ENCODE measurements at regions not wholly inside any gene's neighbourhood (a gene's known extent, or its start where the extent isn't known, plus 50 kb on each side); places are given as distances from the start of the nearest gene placed in this dataset.

DNA sequence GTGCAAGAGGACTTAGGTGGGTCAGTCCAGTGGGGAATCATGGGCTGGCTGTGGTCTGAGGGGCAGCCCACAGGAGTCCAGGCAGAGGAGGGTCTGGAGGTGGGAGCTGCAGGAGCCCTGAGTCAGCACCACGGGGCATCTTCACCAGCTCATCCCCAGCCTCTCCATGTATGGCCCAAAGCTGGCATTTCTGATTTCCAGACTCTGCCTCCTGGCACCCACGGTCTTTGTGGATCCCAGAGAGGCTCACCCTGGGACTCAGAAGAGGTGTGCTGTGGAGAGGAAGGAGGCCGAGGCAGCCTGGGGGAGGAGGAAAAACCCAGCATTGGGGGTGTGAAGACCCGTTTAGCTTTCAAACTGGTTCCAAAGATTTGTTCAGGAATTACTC, 64.5 kb upstream of the KLF13 start:
- ATAC-seq (no peak), DNase-seq (ENCODE audit: low spot score in 2 of 2) (peak in 1 of 2 donors; percentile 49)
- Mint-ChIP-seq H3K9me3 (peaks cover 3 to 4% of the 10 kb centered on the region in 2 donors), H3K27ac (no peak overlapping the region), H3K36me3 (no peaks in the 10 kb centered on the region)

GRCh38 chr15:31262901-31263671, 63.5 kb upstream of the KLF13 start:
- no peaks in the 10 kb centered on the region for H3K36me3 Mint-ChIP-seq
- H3K9me3 Mint-ChIP-seq: peaks cover under 1% of the 10 kb centered on the region in 2 donors
- peak in 1 of 2 donors; percentile 50 for DNase-seq (ENCODE audit: low spot score in 2 of 2)
- peak in 1 of 2 donors; percentile 11 for ATAC-seq
- H3K27ac Mint-ChIP-seq: peak overlapping the region in 1 of 2 donors; percentile 82

GRCh38 chr15:31263751-31264558, 62.7 kb upstream of the KLF13 start:
- Mint-ChIP-seq H3K36me3 (no peaks in the 10 kb centered on the region), H3K9me3 (no peaks in the 10 kb centered on the region), H3K27ac (peak overlapping the region; percentile 82 to 94)
- ATAC-seq (peak; percentile 61 to 77), DNase-seq (ENCODE audit: low spot score in 2 of 2) (peak; percentile 74 to 88)

- Mint-ChIP-seq H3K27ac (peak overlapping the region; percentile 24 to 82), H3K36me3 (no peaks in the 10 kb centered on the region), H3K9me3 (no peaks in the 10 kb centered on the region)
- ATAC-seq: no peak
- no peak for DNase-seq (ENCODE audit: low spot score in 2 of 2)
Measured at GRCh38 chr15:31264559-31265089, 62.0 kb upstream of the KLF13 start.

DNA sequence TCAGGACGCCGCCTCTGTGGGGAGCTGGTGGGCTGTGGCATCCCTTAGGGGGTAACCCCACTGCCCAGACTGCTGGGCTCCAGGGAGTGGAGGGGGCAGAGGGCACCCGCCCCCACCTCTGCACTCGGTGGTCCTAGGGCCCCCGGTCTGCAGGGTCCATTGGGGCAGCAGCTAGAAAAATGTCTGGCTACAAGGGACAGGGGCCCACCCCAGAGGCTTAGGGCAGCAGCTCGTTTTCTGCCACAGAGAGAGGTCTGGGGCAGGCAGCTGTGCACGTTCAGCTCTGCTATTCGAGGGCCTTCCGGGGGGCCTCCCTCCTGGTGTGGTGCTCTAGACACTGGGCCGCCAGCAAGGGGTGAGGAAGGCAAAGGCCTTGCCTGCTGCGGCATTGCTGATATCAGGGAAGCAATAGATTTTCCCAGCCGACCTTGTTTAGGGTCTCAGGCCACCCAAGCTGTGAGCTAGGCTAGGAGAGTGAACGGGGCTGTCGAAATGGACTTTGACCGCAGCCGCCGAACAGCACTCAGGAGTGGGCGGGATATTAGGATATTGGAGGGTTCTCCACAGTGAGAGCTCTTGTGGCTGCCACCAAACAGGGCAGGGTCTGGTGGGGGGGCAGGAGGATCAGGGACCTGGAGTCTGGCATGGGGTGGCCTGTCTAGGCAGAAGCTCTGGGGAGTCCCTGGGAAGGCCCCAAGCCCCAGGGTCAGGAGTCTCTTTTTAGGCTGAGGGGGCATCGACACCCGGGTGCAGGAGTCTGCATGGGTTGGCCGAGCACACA, 61.4 kb upstream of the KLF13 start:
- Mint-ChIP-seq H3K27ac (peak overlapping the region; percentile 71 to 92), H3K9me3 (no peaks in the 10 kb centered on the region), H3K36me3 (no peaks in the 10 kb centered on the region)
- no peak for ATAC-seq
- DNase-seq (ENCODE audit: low spot score in 2 of 2): peak in 1 of 2 donors; percentile 55

DNA sequence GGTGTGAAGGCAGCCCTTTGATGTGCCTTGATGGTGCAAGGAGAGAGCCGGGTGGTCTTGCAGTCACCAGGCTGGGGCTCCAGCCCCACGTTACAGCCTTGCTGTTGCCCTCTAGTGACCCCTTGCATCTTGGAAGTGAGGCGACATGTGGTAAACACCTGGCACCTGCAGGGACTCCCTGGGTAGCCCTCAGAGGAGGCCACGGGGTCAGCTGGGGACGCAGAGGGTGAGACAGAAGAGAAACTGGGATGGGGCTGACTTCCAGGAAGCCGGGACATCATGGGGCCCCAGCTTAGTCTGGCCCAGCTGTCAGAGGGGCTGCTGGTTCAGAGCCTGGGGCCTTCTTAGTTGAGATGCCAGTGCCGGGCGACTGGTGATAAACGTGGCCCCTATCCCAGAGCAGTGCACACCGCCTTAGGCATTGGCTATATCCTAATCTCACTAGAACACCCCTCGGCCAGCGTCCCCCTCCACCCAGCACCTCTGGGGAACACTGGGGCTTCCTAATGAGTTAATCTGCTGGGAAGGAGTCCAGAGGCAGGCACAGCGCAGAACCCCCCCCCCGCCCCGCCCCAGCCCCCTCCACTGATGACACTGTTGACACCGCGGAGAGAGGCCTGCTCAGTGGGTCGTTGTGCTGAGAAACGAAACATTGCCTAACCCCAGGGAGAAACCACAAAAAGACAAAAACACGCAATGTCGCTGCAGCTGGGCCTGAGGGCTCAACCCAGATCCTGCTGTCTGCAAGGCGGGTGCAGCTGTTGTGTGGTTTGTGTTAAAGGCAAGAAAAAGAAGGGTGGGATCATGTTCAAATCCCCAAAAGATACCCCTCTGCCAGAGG, 60.5 kb upstream of the KLF13 start:
- H3K9me3 Mint-ChIP-seq: no peaks in the 10 kb centered on the region
- H3K36me3 Mint-ChIP-seq: no peaks in the 10 kb centered on the region
- peak; percentile 64 to 71 for DNase-seq (ENCODE audit: low spot score in 2 of 2)
- peak; percentile 72 to 85 for ATAC-seq
- peak overlapping the region; percentile 71 to 92 for H3K27ac Mint-ChIP-seq

DNA sequence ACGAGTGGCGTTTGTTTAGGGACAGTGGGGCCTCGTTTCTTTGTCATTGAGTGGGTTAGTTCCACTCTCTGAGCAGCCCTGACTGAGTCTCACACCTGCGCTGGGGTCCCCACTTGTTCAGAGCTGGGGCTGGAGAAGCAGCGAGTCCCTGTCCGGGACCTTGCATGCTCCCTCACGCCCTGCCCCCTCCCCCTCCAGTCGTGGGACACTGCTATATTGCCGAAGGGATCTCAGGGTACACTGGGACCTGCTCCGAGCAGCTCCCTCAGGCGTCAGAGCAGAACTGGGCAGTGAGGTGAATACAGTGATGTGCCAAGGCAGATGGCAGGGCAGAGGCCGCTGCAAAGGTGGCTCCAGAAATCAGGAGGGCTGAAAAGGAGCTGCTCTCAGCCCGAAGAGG, 59.9 kb upstream of the KLF13 start:
- Mint-ChIP-seq H3K27ac (peak overlapping the region in 1 of 2 donors; percentile 86), H3K36me3 (no peaks in the 10 kb centered on the region), H3K9me3 (no peaks in the 10 kb centered on the region)
- ATAC-seq (peak; percentile 3 to 28), DNase-seq (ENCODE audit: low spot score in 2 of 2) (no peak)

DNA sequence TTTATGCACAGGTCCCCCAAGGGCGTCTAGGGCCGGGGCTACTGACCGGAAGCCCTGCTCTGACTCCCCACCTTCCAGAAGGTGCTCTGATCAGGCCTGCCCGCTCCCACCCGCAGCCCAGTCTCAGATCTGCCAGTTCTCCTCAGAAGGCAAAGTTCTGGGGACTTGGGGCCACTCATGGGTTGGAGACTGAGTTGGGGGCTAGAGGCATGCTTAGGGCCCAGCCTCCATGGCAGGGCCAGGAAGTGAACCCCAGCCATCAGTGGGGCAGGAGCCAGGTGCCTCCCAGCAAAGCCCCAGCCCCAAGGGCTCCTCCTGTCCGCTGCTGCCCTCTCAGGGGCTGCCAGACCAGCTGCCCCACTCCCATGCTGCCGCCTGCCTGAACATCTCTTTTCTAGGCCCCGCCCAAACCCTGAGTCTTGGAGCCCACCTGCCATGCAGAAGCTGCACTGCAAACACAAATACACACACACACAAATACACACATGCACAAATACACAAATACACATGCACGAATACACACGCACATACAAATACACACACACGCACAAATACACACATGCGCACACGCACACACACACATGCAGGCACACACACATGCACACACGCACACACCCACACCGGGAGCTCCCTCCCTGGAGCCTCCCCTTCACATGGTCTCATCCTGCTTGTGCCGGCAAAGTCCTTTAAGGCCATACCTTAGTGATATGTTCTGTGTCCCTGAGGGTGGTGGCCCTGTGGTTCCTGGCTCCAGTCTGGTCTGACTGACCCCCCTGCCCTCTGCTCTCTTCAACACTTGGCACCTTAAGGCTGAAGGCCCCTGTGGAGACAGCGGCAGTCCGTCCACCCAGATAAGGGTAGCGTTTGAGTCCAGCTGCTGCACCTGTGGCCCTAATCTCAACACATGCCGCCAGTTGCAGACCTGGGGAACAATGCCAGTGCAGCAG, 59.2 kb upstream of the KLF13 start:
- no peak for ATAC-seq
- DNase-seq (ENCODE audit: low spot score in 2 of 2): peak in 1 of 2 donors; percentile 47
- H3K36me3 Mint-ChIP-seq: no peaks in the 10 kb centered on the region
- no peak overlapping the region for H3K27ac Mint-ChIP-seq
- H3K9me3 Mint-ChIP-seq: no peaks in the 10 kb centered on the region

- DNase-seq (ENCODE audit: low spot score in 2 of 2) (no peak), ATAC-seq (no peak)
- Mint-ChIP-seq H3K9me3 (no peaks in the 10 kb centered on the region), H3K36me3 (no peaks in the 10 kb centered on the region), H3K27ac (no peak overlapping the region)
Measured at GRCh38 chr15:31268108-31268501, 58.5 kb upstream of the KLF13 start.

GRCh38 chr15:31268911-31269784, 57.5 kb upstream of the KLF13 start:
- Mint-ChIP-seq H3K36me3 (no peaks in the 10 kb centered on the region), H3K9me3 (no peaks in the 10 kb centered on the region), H3K27ac (peak overlapping the region; percentile 18 to 44)
- ATAC-seq: no peak
- DNase-seq (ENCODE audit: low spot score in 2 of 2): no peak

DNA sequence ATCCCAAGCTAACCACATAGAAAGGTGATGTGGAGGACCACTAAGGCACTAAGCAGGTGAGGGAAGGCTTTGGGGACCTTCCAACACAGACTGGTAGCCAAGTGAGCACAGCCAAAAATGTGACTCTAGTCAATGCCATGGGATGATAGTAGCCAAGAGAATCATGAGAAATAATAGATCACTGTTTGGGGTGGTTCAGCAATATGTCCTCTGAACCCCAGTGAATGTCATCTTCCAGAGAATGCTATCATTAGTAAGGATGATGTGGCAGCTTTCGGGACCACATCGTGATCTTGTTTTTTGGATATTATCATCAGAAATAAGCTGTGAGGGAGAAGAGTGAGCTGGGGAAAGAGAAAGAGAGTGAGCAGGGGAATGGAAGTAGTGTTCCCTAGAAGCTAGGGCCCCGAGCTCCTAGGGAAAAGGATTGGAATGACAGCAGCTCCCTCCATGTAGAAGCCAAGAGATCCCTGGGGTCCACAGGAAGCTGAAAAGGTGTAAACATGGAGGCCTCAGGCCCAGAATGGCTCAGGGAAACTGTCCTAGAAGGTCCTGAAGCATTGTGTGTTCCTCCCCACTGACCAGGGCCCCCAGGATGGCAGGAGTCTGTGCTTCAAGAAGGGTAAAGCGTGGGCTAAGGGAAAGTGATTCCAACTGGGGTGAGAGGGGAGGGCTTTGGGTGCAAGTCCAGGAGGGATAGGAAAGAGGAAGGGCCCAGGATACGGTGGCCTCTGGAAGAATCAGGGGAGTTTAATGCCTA, 56.6 kb upstream of the KLF13 start:
- ATAC-seq: no peak
- DNase-seq (ENCODE audit: low spot score in 2 of 2): no peak
- H3K27ac Mint-ChIP-seq: peak overlapping the region in 1 of 2 donors; percentile 18

DNA sequence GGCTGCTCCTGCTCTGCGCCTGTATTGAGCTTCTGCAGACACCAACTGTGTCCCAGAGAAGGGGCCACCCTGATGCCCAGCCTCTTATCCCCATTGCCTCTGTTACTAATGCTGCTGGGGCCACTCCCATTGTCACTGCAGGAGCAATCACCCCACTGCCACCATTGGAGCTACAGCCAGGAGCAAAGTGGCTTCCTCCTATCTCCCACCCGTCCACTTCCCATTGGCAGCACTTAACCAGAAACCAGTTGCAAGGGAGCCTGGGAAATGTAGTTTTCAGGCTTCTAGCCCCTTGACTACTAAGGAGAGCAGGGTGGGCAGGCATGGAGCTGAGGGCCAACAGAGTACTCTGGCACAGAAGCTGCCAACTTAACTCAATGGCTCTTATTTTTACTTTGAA, 55.9 kb upstream of the KLF13 start:
- no peak for ATAC-seq
- no peaks in the 10 kb centered on the region for H3K36me3 Mint-ChIP-seq
- no peak for DNase-seq (ENCODE audit: low spot score in 2 of 2)
- H3K9me3 Mint-ChIP-seq: no peaks in the 10 kb centered on the region
- H3K27ac Mint-ChIP-seq: no peak overlapping the region

More for the DNA sequence above, 56.6 kb upstream of the KLF13 start:
- Mint-ChIP-seq H3K9me3 (no peaks in the 10 kb centered on the region), H3K36me3 (no peaks in the 10 kb centered on the region)

GRCh38 chr15:31271224-31271635, 55.4 kb upstream of the KLF13 start:
- Mint-ChIP-seq H3K27ac (no peak overlapping the region), H3K36me3 (no peaks in the 10 kb centered on the region), H3K9me3 (no peaks in the 10 kb centered on the region)
- no peak for ATAC-seq
- DNase-seq (ENCODE audit: low spot score in 2 of 2): no peak
